Cerebellar cortex (tissue), 1 donor: ENCODE measurements at regions not wholly inside any gene's neighbourhood (a gene's known extent, or its start where the extent isn't known, plus 50 kb on each side); places are given as distances from the start of the nearest gene placed in this dataset.
"Not testable (repeated sequence)": the region's sequence is repeated elsewhere in the genome, so short reads cannot be mapped to it uniquely, and the experiment has no call there.

Experiments
- DNase-seq: peaks from one replicate; pipeline ENCODE4 v3.0.0-alpha.2; 2015; ENCODE audit warnings: low spot score

DNA sequence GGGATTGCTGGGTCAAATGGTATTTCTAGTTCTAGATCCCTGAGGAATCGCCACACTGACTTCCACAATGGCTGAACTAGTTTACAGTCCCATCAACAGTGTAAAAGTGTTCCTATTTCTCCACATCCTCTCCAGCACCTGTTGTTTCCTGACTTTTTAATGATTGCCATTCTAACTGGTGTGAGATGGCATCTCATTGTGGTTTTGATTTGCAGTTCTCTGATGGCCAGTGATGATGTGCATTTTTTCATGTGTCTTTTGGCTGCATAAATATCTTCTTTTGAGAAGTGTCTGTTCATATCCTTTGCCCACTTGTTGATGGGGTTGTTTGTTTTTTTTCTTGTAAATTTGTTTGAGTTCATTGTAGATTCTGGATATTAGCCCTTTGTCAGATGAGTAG is 220.3 kb downstream of the NPR3 start:
- DNase-seq, result not testable (repeated sequence)

GRCh38 chr5:32932241-32932935 is 221.3 kb downstream of the NPR3 start:
- no peak for DNase-seq

- no peak for DNase-seq
Measured at GRCh38 chr5:32933692-32934091, 222.6 kb downstream of the NPR3 start.

DNA sequence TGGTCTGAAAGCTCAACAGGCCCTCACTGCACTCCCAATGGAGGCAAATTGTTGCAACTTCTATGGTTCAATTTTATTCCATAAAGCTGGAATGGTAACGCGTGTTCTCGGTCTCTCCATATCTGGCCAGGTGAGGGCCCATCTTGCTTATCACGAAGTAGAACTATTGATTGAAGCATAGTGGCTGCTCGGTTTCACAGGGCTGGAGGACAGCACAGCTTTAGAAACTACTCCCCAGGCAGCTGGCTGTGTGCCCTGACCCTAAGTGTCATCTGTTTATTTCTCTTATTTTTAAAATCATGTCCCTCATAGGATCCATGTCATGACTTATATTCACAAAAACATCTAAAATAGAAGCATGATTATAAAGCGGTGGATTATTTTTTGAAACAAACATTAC is 223.4 kb downstream of the NPR3 start:
- DNase-seq, result no peak

DNA sequence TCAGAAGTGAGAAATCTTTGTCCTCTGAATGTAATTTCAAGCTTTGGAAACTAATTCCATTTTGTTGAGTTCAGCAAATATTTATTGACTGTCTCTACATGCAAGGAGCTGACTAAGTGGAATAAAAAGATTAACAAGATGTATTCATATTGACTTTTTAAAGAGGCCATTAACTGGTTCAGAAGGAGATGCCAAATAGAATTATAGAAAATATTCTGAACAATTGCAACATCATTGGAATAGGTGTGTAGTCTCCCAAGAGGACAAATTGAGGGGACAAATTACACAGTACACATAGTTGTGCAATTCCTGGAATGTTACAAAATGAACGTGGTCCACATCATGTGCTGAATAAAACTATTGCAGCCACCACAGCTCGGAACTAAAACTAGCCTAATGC is 224.2 kb downstream of the NPR3 start:
- DNase-seq, result no peak

GRCh38 chr5:32936329-32936728 is 225.2 kb downstream of the NPR3 start:
- DNase-seq, result no peak

DNA sequence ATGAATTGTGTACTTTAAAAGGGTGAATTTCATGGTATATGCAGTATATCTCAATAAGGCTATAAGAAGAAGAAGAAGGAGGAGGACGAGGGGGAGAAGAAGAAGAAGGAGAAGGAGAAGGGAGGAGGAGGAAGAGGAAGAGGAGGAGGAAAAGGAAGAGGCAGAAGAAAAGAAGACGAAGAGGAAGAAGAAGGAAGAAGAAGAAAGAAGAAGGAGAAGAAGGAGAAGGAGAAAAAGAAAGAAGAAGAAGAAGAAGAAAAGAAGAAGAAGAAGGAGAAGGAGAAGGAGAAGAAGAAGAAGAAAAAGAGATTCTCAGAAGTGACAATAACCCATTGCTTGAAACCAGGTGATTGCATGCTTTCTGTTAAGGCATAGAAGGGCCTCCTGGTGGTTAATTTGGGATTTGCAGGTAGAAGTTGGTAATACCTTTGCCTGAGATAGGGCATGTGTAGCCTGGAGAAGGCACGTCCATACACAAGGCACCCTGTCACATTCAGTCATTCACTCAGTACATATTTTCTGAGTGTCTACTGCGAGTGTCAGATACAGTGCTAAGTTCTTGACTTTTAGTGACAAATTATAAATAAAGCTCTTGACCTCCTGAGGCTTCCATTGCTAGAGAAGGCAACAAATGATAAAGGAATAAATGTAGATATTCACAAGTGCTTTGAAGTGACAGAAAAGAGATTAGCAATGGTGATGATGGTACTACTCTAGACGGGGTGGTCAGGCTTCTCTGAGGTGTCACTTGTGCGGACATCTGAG is 231.3 kb downstream of the NPR3 start:
- no peak for DNase-seq

- DNase-seq, result no peak
Measured at GRCh38 chr5:32949286-32949970, 238.3 kb downstream of the NPR3 start.

GRCh38 chr5:32951003-32951402 is 239.9 kb downstream of the NPR3 start:
- DNase-seq, result no peak

DNA sequence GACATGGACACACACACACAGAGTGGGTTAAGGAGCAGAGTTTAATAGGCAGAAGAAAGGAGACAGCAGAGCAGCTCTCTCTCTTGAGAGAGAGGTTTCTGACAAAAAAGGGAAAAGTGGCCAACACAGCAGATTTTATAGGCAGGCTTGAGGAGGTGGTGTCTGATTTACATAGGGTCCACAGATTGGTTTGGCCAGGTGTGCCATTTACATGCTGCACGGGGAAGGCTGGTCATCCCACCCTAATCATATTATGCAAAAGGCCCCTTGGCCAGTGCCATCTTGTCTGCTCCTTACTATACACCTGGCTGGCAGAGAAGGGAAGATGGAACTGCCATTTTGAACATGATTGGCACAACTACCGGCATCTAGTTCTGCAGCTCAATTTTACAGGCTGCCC is 240.8 kb downstream of the NPR3 start:
- no peak for DNase-seq

GRCh38 chr5:32952421-32952820 is 241.3 kb downstream of the NPR3 start:
- DNase-seq, result not testable (repeated sequence)

DNA sequence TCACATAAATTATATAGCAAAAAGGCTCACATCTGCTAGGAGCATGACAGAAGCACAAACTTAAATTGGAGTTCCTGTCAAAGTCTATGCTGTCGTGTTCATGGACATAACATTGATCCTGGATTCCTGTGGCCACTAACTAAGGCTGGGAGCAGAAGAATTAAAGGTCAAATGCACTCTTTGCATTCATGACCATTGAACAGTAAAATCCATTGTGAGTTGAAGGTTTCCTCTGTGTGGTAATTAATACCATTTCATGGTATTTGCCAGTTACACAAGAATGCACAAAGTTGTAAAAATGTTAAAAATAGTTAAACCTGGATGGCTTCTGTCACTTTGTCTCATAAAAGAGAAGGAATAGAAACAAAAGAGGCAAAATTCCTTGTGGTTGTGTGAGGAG is 242.6 kb downstream of the NPR3 start:
- DNase-seq, result no peak

GRCh38 chr5:32955814-32956213 is 244.7 kb downstream of the NPR3 start:
- no peak for DNase-seq

DNA sequence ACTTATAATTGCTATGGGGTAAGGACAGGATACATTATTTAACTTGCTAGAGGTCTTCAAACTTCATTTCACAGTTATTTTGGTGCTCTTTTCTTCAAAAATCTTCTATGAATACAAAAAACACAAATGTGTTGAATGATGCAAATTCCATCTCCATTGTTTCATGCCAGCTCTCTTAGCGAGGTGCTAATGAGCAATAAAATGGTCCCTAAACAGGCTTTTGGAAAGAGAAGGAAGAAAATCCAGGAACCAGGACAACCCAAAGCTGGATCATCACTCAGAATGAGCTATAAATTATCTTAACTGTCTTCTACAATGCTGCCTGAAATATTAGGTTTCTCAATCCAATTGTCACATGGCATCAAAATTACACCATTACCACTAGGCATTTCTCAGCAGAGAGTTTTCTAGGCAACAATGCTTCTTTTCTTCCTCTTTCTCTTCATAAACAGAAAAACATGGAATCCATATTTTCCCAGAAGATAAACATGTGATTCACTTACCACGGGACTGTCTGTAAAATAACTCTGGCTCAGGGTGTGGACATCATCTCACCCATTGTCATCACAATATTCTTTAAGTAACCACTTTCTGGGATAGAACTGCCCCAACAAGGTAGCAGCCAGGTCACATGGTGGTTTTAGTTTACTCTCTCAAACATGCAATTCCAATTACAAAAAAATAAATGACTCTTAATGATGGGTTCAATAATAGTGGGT is 249.4 kb downstream of the NPR3 start:
- DNase-seq, result no peak

GRCh38 chr5:32961059-32961415 is 249.9 kb downstream of the NPR3 start:
- no peak for DNase-seq

DNA sequence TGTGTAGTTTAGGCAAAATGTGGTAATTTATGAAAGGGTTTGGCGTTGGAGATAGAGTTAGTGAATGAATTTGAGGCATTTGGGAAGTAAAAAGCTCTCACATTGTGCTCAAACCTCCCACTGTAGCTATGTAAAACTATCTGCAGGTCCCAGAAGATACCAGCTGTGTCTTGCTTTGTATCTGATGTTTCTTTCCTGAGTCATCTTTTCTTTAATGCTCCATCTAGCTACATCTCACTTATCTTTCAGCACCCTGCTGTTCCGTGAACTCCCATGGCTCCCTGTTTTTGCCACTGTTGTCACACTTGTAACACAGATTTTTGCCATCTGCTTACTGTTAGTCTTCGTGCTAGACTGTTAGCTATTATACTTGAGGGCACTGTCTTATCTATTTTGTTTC is 253.1 kb downstream of the NPR3 start:
- no peak for DNase-seq

DNA sequence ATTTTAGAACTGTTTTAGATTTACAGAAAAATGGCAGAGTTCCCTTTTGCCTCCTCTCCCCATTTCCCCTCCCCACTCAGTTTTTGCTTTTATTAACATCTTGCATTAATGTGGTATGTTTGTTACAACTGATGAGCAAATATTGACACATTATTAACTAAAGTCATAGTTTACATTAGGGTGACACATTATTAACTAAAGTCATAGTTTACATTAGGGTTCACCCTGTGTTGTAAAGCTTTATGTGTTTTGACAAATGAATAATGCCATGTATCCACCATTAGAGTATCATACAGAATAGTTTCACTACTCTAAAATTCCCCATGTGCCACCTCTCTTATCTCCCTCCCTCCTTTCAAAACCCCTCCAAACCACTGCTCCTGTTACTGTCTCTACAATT is 262.5 kb downstream of the NPR3 start:
- no peak for DNase-seq

DNA sequence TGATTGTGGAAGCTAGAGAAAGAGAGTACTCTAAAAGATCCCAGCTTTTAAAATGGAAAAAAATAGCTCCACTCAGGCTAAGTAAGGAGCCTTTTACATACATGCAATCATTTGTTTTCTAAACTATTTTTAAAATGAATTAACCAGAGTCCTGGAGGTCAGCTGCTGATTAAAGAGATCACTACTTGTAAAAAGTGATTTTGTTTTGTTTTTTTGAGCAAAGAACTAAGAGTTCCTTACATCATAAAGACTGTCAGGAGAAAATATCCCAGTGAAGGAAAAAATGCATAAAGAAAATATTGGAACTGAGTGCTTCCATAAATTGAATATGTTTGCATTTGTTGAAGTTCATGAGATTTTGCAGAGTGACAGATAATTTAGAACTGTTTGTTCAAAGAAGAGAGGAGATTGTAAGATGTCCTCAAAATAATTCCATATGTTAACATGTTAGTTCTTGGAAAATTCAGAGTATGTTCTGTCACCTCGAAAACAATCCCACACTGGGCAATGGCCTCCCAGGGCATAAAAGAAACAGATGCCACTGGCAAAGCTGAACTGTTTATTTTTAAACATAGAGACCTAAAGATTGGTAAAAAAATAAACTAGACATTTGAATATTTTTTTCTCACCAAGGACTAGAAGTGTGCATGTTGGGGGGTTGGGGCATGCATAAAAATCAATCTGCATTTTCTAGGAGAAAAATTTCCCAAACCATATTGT is 264.7 kb downstream of the NPR3 start:
- DNase-seq, result no peak

GRCh38 chr5:32981061-32981460 is 269.9 kb downstream of the NPR3 start:
- no peak for DNase-seq

GRCh38 chr5:32984851-32985610 is 273.9 kb downstream of the NPR3 start:
- no peak for DNase-seq

GRCh38 chr5:32989815-32990214 is 278.7 kb downstream of the NPR3 start:
- DNase-seq, result no peak
